Left lung (tissue), 4 donors: ENCODE measurements at regions not wholly inside any gene's neighbourhood (a gene's known extent, or its start where the extent isn't known, plus 50 kb on each side); places are given as distances from the start of the nearest gene placed in this dataset.

Experiments
- ATAC-seq: fragments of 200-7000 bp; cut with Tn5 transposase; one replicate; pipeline ENCODE4 v1.9.1; 2020; ENCODE audit warnings: moderate library complexity
- DNase-seq, 4 donors: peaks; one replicate each; pipeline ENCODE4 v3.0.0-alpha.2; 2013 to 2020
- H3K27ac ChIP-seq, 2 donors: fragments of 200-600 bp; sonication (generic) in 1 of 2; one replicate each; pipeline versions ENCODE4 v1.5.0 to v1.8.0; 2020 to 2021
- H3K27me3 ChIP-seq, 2 donors: fragments of 200-600 bp; sonication (generic) in 1 of 2; one replicate each; pipeline versions ENCODE4 v1.5.0 to v1.8.0; 2020 to 2021
- H3K36me3 ChIP-seq, 2 donors: fragments of 200-600 bp; sonication (generic) in 1 of 2; one replicate each; pipeline versions ENCODE4 v1.5.0 to v1.8.0; 2020 to 2021
- H3K4me1 ChIP-seq, 2 donors: fragments of 200-600 bp; one replicate each; pipeline ENCODE4 v1.8.0; 2021
- H3K4me3 ChIP-seq, 2 donors: fragments of 200-600 bp; sonication (generic) in 1 of 2; one replicate each; pipeline versions ENCODE4 v1.5.0 to v1.8.0; 2020 to 2021; ENCODE audit warnings: mild to moderate bottlenecking in 1 of 2
- H3K9me3 ChIP-seq, 2 donors: fragments of 200-600 bp; sonication (generic) in 1 of 2; one replicate each; pipeline versions ENCODE4 v1.5.0 to v1.8.0; 2020 to 2021
- intact Hi-C, 2 donors: fragments of 100-400 bp; cut with DNase I; formaldehyde crosslinking; loops; one replicate each; pipeline versions ENCODE4 v1.11.2 to v1.14.2; 2022
- TF ChIP-seq, protein P1 (sequence below), 2 donors: fragments of 200-600 bp; sonication (generic) in 1 of 2; IDR thresholded peaks; one replicate each; pipeline versions ENCODE4 v1.5.0 to v1.8.0; 2021; ENCODE audit warnings: antibody characterized with exemption in 2 of 2
- donor health status: DM: no; HTN: yes; CAD: no.
- donor health status: DM: no; HTN: no; CAD: no.

DNA sequence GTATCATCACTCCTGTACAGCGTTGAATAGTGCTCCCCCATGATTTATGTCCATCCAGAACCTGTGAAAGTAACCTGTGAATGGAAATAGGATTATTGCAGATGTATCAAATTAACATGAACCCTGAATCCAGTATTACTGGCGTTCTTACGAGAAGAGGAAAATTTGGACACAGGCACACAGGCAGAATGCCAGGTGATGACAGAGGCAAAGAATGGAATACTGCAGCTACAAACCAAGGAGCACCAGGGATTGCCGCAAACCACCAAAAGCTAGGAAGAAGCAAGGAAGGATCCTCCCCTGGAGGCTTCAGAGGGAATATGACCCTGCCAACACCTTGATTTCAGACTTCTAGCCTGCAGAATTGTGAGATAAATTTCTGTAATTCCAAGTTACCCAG lies 113.5 kb upstream of the EGLN3 start:
- Histone ChIP-seq H3K4me3 (no peak overlapping the region), H3K9me3 (no peaks in the 10 kb centered on the region), H3K27me3 (peaks cover 0 to 31% of the 10 kb centered on the region in 2 donors), H3K4me1 (peaks cover 0 to 14% of the 10 kb centered on the region in 2 donors), H3K36me3 (no peaks in the 10 kb centered on the region), H3K27ac (no peak overlapping the region)
- TF ChIP-seq, protein P1, sequence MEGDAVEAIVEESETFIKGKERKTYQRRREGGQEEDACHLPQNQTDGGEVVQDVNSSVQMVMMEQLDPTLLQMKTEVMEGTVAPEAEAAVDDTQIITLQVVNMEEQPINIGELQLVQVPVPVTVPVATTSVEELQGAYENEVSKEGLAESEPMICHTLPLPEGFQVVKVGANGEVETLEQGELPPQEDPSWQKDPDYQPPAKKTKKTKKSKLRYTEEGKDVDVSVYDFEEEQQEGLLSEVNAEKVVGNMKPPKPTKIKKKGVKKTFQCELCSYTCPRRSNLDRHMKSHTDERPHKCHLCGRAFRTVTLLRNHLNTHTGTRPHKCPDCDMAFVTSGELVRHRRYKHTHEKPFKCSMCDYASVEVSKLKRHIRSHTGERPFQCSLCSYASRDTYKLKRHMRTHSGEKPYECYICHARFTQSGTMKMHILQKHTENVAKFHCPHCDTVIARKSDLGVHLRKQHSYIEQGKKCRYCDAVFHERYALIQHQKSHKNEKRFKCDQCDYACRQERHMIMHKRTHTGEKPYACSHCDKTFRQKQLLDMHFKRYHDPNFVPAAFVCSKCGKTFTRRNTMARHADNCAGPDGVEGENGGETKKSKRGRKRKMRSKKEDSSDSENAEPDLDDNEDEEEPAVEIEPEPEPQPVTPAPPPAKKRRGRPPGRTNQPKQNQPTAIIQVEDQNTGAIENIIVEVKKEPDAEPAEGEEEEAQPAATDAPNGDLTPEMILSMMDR (IDR thresholded peaks at IDR 0.05), result no peak
- intact Hi-C loops, result no loop called here
- DNase-seq (peak in 2 of 4 donors; percentile 37 to 40), ATAC-seq (no peak)

DNA sequence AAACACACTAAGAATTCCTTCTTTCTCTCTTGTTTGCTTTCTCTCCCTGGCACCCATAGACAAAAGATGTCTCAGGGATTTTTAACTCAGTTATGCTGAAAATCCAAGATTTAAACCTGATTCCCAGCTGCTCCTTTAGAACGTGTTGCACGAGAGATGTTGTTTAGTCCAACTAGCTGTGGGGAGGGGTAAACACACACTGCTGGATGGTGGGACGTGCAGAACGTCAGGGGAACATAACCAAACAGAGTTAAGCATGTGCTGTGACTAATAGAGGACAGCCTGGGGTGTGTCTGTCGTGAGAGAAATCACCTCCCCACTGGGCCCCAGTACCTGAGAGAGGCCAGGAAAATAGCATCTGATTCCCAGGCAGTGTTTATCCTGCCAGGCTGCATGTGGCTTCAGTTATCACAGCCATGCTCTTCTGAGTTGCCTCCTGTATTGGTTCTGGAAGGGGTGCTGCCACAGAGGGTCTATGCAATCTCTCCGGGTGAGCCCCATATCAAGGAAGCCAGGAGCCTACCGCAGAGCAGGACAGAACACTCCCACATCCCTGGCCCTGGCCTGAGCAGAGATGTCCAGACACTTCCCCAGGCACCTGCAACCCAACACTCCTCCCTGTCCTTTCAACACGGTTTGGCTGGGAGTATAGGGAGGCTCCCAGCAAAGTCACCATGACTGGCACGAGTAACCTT lies 112.7 kb upstream of the EGLN3 start:
- DNase-seq (peak in 1 of 4 donors; percentile 47), ATAC-seq (no peak)
- no peaks in the 10 kb centered on the region for H3K36me3 ChIP-seq
- H3K4me3 ChIP-seq, result no peak overlapping the region
- peaks cover 0 to 16% of the 10 kb centered on the region in 2 donors for H3K4me1 ChIP-seq
- no peaks in the 10 kb centered on the region for H3K9me3 ChIP-seq
- TF ChIP-seq, protein P1 (IDR thresholded peaks at IDR 0.05), result no peak
- intact Hi-C loops, result no loop called here
- H3K27ac ChIP-seq, result no peak overlapping the region
- peaks cover 0 to 37% of the 10 kb centered on the region in 2 donors for H3K27me3 ChIP-seq

GRCh38 chr14:34063042-34063441 lies 112.2 kb upstream of the EGLN3 start:
- Histone ChIP-seq H3K4me3 (no peak overlapping the region), H3K27me3 (peaks cover 0 to 37% of the 10 kb centered on the region in 2 donors), H3K9me3 (no peaks in the 10 kb centered on the region), H3K4me1 (peaks cover 0 to 16% of the 10 kb centered on the region in 2 donors), H3K36me3 (no peaks in the 10 kb centered on the region), H3K27ac (no peak overlapping the region)
- ATAC-seq (no peak), DNase-seq (no peak)
- TF ChIP-seq, protein P1 (IDR thresholded peaks at IDR 0.05), result no peak
- intact Hi-C loops, result no loop called here

DNA sequence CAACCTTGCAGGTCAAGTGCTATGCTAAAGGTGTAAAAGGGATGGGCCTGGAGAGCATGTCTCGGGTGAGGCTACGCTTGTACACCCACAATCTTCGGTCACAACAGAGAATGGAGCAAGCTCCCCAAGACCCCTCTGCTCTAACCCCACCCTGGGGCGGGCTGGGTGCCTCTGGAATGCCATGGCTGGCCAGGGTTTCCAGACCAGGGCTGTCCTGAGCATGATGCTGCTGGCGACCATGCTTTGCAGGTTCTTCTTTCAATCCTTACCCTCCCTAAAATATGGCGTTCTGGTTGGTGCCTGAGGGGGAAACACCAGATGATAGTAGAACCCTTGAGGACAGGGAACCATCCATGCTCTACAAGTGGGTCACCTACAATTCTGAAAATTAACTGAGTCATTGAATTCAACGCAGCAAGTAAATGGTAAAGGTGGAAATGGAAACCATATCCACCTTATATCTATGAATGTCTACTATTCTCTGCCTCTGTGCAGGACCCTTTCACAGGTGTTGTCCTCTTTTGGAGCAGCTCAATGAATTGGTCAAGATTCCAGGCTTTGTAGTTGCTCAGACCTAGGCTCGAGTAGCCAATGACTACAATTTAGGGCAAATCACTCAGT lies 111.6 kb upstream of the EGLN3 start:
- Histone ChIP-seq H3K36me3 (no peaks in the 10 kb centered on the region), H3K9me3 (no peaks in the 10 kb centered on the region), H3K4me3 (no peak overlapping the region), H3K27me3 (peaks cover 0 to 42% of the 10 kb centered on the region in 2 donors), H3K27ac (no peak overlapping the region), H3K4me1 (peaks cover 0 to 16% of the 10 kb centered on the region in 2 donors)
- TF ChIP-seq, protein P1 (IDR thresholded peaks at IDR 0.05), result no peak
- intact Hi-C loops, result no loop called here
- ATAC-seq, result no peak
- peak in 1 of 4 donors; percentile 54 for DNase-seq

DNA sequence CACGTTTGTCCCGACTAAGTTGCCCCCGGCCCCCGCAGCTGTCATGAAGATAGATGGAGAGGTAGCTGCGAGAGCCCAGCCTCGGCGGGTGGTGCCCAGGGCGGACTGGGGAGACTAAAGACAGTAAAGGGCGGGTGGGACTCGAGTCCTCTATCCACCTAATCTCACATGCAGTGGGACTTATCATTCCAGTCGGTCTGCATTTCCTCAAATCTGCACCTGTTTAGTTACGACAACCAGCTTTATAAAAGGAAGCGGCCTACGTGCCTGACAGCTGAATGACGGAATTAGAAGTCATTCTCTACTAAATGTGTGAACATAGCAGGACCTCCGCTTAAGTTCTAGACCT lies 109.8 kb upstream of the EGLN3 start:
- Histone ChIP-seq H3K4me1 (peaks cover 0 to 16% of the 10 kb centered on the region in 2 donors), H3K9me3 (no peaks in the 10 kb centered on the region), H3K27ac (peak overlapping the region in 1 of 2 donors; percentile 76), H3K36me3 (no peaks in the 10 kb centered on the region), H3K4me3 (peak overlapping the region; percentile 61 to 63), H3K27me3 (peaks cover 0 to 45% of the 10 kb centered on the region in 2 donors)
- TF ChIP-seq, protein P1 (IDR thresholded peaks at IDR 0.05), result no peak
- peak in 1 of 4 donors; percentile 41 for DNase-seq
- intact Hi-C loops, result no loop called here
- ATAC-seq, result peak; percentile 19
